Adrenal gland (tissue), 9 donors: ENCODE measurements at regions not wholly inside any gene's neighbourhood (a gene's known extent, or its start where the extent isn't known, plus 50 kb on each side); places are given as distances from the start of the nearest gene placed in this dataset.

Experiments used
- DNase-seq, 7 donors: peaks; one replicate each; pipeline ENCODE4 v3.0.0-alpha.2; 2019 to 2020
- H3K27ac ChIP-seq, 5 donors: fragments of 200-600 bp; sonication (generic) in 4 of 5; 1 replicate in 3 of 5; 2 replicates in 2 of 5; pipeline versions ENCODE4 v1.5.1 to v1.8.0; 2016 to 2020; ENCODE audit warnings: mild to moderate bottlenecking in 1 of 5
- H3K27me3 ChIP-seq: fragments of 200-600 bp; 2 replicates; pipeline ENCODE4 v1.8.0; 2021
- H3K36me3 ChIP-seq, 2 donors: fragments of 200-600 bp; replicated peaks in 1 of 2; 1 replicate in 1 of 2; 2 replicates in 1 of 2; pipeline versions ENCODE4 v1.5.1 to v1.8.0; 2018 to 2022
- H3K4me1 ChIP-seq, 2 donors: fragments of 200-600 bp; replicated peaks in 1 of 2; 1 replicate in 1 of 2; 2 replicates in 1 of 2; pipeline versions ENCODE4 v1.5.1 to v1.8.0; 2018 to 2021
- H3K4me3 ChIP-seq, 4 donors: fragments of 200-600 bp; sonication (generic) in 3 of 4; one replicate each; pipeline ENCODE4 v1.5.1; 2016 to 2018
- H3K9me3 ChIP-seq, 3 donors: fragments of 200-600 bp; sonication (generic) in 1 of 3; replicated peaks in 1 of 3; 1 replicate in 2 of 3; 2 replicates in 1 of 3; pipeline versions ENCODE4 v1.5.1 to v1.8.0; 2016 to 2021
- POLR2A ChIP-seq, 2 donors: fragments of 450-650 bp; IDR thresholded peaks; one replicate each; pipeline ENCODE4 v1.6.1; 2017; ENCODE audit warnings: antibody characterized with exemption in 2 of 2, mild to moderate bottlenecking in 2 of 2, moderate library complexity in 1 of 2
- WGBS, 4 donors: extraction: QIAGEN DNeasy Blood & Tissue Kit in 2 of 4; methylation state at CpG; one replicate each; pipeline versions ENCODE4 v1.1.5 to v1.1.7; 2013 to 2017; 5-methylcytosine and 5-hydroxymethylcytosine counted together
- intact Hi-C, 2 donors: fragments of 100-400 bp; cut with DNase I; formaldehyde crosslinking; loops; one replicate each; pipeline versions ENCODE4 v1.14.1 to v1.15.0; 2022 to 2023
- TF ChIP-seq, protein P1 (sequence below), 6 experiments: fragments of 450-650 bp in 4 of 6; fragments of 200-600 bp in 2 of 6; sonication (generic) in 1 of 6; IDR thresholded peaks; 1 replicate in 5 of 6; 2 replicates in 1 of 6; pipeline versions ENCODE4 v1.5.1 to v1.8.0; 2016 to 2021; ENCODE audit warnings: antibody characterized with exemption in 6 of 6, mild to moderate bottlenecking in 2 of 6, moderate library complexity in 1 of 6
- donor health status: healthy with polysubstance abuse.
- donor health status: Bipolar disorder and iron deficiency.
- donor health status: DM: yes; HTN: yes; CAD: no.
- donor health status: DM: no; HTN: no; CAD: no.
- donor health status: DM: no; HTN: no; CAD: no.

DNA sequence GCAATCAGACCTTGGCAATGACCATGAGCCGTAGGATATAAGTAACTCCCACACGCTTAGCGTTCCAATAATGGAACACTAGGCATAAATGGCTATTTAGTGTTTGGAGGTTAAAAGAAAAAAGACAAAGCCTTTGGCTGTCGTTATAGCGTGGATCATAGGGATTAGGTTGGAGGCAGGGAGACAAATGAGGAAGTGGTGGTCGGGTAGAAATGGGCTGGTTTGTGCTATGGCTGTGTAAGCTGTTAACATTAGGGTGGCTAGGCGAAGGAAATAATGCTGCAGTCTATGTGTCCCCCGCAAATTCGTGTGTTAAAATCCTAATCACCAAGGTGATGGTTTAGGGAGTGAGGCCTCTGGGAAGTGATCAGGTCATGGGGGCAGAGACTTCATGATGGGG lies 120.4 kb upstream of the IRX6 start:
- 60 to 74% (median 69%) methylated on average over 9 of the region's 9 CpGs for WGBS, 4 donors
- Histone ChIP-seq H3K4me3 (no peak overlapping the region), H3K27me3 (no peaks in the 10 kb centered on the region), H3K36me3 (no peaks in the 10 kb centered on the region), H3K27ac (no peak overlapping the region), H3K4me1 (no peaks in the 10 kb centered on the region), H3K9me3 (no peaks in the 10 kb centered on the region)
- intact Hi-C loops, result loop anchor here in 1 of 2 donors (10.0 kb wide), 1 partner anchor 69 kb away; no protein-coding TSS in a partner anchor
- TF ChIP-seq POLR2A (IDR thresholded peaks at IDR 0.05), result no peak
- TF ChIP-seq, protein P1, sequence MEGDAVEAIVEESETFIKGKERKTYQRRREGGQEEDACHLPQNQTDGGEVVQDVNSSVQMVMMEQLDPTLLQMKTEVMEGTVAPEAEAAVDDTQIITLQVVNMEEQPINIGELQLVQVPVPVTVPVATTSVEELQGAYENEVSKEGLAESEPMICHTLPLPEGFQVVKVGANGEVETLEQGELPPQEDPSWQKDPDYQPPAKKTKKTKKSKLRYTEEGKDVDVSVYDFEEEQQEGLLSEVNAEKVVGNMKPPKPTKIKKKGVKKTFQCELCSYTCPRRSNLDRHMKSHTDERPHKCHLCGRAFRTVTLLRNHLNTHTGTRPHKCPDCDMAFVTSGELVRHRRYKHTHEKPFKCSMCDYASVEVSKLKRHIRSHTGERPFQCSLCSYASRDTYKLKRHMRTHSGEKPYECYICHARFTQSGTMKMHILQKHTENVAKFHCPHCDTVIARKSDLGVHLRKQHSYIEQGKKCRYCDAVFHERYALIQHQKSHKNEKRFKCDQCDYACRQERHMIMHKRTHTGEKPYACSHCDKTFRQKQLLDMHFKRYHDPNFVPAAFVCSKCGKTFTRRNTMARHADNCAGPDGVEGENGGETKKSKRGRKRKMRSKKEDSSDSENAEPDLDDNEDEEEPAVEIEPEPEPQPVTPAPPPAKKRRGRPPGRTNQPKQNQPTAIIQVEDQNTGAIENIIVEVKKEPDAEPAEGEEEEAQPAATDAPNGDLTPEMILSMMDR (IDR thresholded peaks at IDR 0.05), result no peak
- DNase-seq, result no peak

DNA sequence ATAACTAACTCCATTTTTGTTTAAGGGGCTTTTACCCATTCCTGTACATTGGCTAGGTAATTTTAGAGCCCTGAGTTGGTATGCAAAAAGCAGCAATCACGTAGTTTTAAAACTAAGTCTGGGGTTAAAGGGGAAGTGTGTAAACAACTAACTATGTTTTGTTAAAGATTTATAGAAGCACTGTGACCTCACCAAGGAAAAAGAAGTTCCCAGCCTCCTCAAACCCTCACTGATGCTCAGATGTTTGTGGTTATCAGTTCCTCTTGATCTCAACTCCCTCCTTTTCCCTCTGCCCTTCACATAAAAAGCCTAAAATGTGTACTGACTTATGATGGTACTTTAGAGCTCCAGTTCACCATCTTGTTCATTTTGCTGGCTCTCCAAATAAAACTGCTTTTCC lies 119.9 kb upstream of the IRX6 start:
- Histone ChIP-seq H3K9me3 (no peaks in the 10 kb centered on the region), H3K27me3 (no peaks in the 10 kb centered on the region), H3K4me3 (no peak overlapping the region), H3K36me3 (no peaks in the 10 kb centered on the region), H3K27ac (no peak overlapping the region), H3K4me1 (no peaks in the 10 kb centered on the region)
- TF ChIP-seq, protein P1 (IDR thresholded peaks at IDR 0.05), result no peak
- no peak for TF ChIP-seq POLR2A (IDR thresholded peaks at IDR 0.05)
- no peak for DNase-seq
- intact Hi-C loops, result loop anchor here in 1 of 2 donors (10.0 kb wide), 1 partner anchor 69 kb away; no protein-coding TSS in a partner anchor
- WGBS, 4 donors, result 26 to 56% (median 37%) methylated on average over 1 of the region's 1 CpG

DNA sequence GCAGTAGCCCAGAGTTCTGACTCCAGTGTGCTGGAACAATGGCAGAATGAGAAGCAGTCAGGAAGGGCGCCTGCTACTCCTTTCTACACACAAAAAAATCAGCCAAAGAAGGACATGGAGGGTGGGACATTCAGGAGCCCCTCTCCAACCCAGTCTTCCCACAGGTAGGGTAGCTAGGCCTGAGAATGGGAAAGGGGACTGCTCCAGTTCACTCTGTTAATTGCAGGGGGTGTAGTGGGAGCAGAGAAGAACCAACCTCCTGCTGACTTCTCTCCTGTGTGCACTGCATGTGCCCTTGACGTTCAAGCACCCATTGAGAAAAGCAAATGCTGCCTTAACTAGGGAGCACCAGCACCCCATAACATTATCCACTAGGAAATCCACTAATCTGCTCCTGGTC lies 119.1 kb upstream of the IRX6 start:
- no peak overlapping the region for H3K4me3 ChIP-seq
- H3K9me3 ChIP-seq, result no peaks in the 10 kb centered on the region
- TF ChIP-seq, protein P1 (IDR thresholded peaks at IDR 0.05), result no peak
- WGBS, 4 donors, result 71 to 80% (median 74%) methylated on average over 2 of the region's 2 CpGs
- intact Hi-C loops, result loop anchor here in 1 of 2 donors (10.0 kb wide), 1 partner anchor 70 kb away; no protein-coding TSS in a partner anchor
- H3K27me3 ChIP-seq, result no peaks in the 10 kb centered on the region
- no peak for DNase-seq
- no peak overlapping the region for H3K27ac ChIP-seq
- H3K36me3 ChIP-seq, result no peaks in the 10 kb centered on the region
- H3K4me1 ChIP-seq, result no peaks in the 10 kb centered on the region

DNA sequence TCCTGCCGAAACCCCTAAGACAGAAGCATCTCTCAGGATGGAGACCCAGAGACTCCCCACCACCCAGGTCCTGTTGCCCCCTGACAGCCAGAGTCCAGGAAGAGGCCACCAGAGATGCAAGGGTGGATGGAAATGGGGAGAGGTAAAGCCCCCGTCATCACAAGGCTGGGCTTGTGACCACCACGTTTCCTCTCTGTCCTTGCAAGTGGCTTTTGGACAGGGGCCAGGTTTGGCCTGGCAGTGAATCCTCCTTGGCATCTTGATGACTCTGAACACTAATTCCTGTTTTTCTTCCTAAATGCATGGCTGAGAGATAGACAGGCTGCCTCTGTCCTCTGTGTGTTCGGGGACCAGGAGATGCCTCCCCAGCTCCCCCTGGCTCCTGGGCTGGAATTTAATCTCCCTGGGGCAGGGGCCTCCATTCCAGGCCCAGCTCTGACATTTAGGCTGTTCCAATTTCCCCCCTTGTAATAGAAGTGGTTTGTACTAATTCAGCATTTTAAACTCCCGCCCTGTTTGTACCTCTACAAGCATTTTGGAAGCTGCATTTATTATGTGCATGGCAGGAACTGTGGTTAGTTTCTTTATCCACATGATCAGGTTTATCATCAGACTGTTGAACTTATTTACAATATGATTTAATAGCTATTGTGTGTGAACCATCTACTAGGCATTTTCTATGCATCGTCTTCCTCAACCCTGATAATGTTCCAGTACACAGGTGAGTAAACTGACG lies 116.1 kb upstream of the IRX6 start:
- H3K9me3 ChIP-seq, result no peaks in the 10 kb centered on the region
- H3K36me3 ChIP-seq, result no peaks in the 10 kb centered on the region
- no peak for TF ChIP-seq POLR2A (IDR thresholded peaks at IDR 0.05)
- TF ChIP-seq, protein P1 (IDR thresholded peaks at IDR 0.05), result no peak
- no peaks in the 10 kb centered on the region for H3K4me1 ChIP-seq
- H3K27me3 ChIP-seq, result no peaks in the 10 kb centered on the region
- no peak overlapping the region for H3K27ac ChIP-seq
- 57 to 82% (median 64%) methylated on average over 5 to 7 of the region's 7 CpGs for WGBS, 4 donors
- H3K4me3 ChIP-seq, result no peak overlapping the region
- DNase-seq, result peak in 3 of 7 donors; percentile 6 to 19 (median 17)
- intact Hi-C loops, result loop anchor here in 1 of 2 donors (10.0 kb wide), 1 partner anchor 73 kb away; no protein-coding TSS in a partner anchor
